HG03565 (cell line): ENCODE measurements at regions not wholly inside any gene's neighbourhood (a gene's known extent, or its start where the extent isn't known, plus 50 kb on each side); places are given as distances from the start of the nearest gene placed in this dataset.
"Not testable (repeated sequence)": the region's sequence is repeated elsewhere in the genome, so short reads cannot be mapped to it uniquely, and the experiment has no call there.

Source experiments
- ATAC-seq: cut with Tn5 transposase; IDR thresholded peaks from one replicate; pipeline ENCODE4 v1.9.1; 2021; ENCODE audit warnings: mild to moderate bottlenecking, moderate library complexity; ENCODE audit not compliant: unreplicated experiment

GRCh38 chr20:51189814-51190782 is 167.2 kb upstream of the KCNG1 start:
- ATAC-seq: no peak

- no peak for ATAC-seq
Observed at GRCh38 chr20:51188941-51189340, 166.0 kb upstream of the KCNG1 start.

- no peak for ATAC-seq
Observed at GRCh38 chr20:51187261-51187660, 164.4 kb upstream of the KCNG1 start.

GRCh38 chr20:51185861-51186260 is 163.0 kb upstream of the KCNG1 start:
- ATAC-seq: no peak

- ATAC-seq: no peak
Observed at GRCh38 chr20:51185277-51185676, 162.4 kb upstream of the KCNG1 start.

GRCh38 chr20:51184289-51184688 is 161.4 kb upstream of the KCNG1 start:
- no peak for ATAC-seq

GRCh38 chr20:51183451-51183850 is 160.5 kb upstream of the KCNG1 start:
- no peak for ATAC-seq

- no peak for ATAC-seq
Observed at GRCh38 chr20:51182571-51182970, 159.7 kb upstream of the KCNG1 start.

- ATAC-seq: no peak
Observed at GRCh38 chr20:51178153-51178552, 155.2 kb upstream of the KCNG1 start.

GRCh38 chr20:51176876-51177275 is 154.0 kb upstream of the KCNG1 start:
- ATAC-seq: no peak

GRCh38 chr20:51176446-51176845 is 153.5 kb upstream of the KCNG1 start:
- ATAC-seq: no peak

GRCh38 chr20:51175724-51176123 is 152.8 kb upstream of the KCNG1 start:
- no peak for ATAC-seq

GRCh38 chr20:51175156-51175555 is 152.2 kb upstream of the KCNG1 start:
- no peak for ATAC-seq

GRCh38 chr20:51174536-51174935 is 151.6 kb upstream of the KCNG1 start:
- no peak for ATAC-seq

GRCh38 chr20:51172558-51173428 is 149.9 kb upstream of the KCNG1 start:
- no peak for ATAC-seq

GRCh38 chr20:51171141-51171540 is 148.2 kb upstream of the KCNG1 start:
- no peak for ATAC-seq

- no peak for ATAC-seq
Observed at GRCh38 chr20:51169813-51170212, 146.9 kb upstream of the KCNG1 start.

- ATAC-seq: not testable (repeated sequence)
Observed at GRCh38 chr20:51167911-51168310, 145.0 kb upstream of the KCNG1 start.

GRCh38 chr20:51166489-51166888 is 143.6 kb upstream of the KCNG1 start:
- ATAC-seq: no peak

GRCh38 chr20:51165131-51165530 is 142.2 kb upstream of the KCNG1 start:
- no peak for ATAC-seq

GRCh38 chr20:51164731-51165130 is 141.8 kb upstream of the KCNG1 start:
- no peak for ATAC-seq
